Pancreas (tissue), 10 donors: ENCODE measurements at regions not wholly inside any gene's neighbourhood (a gene's known extent, or its start where the extent isn't known, plus 50 kb on each side); places are given as distances from the start of the nearest gene placed in this dataset.

Experiments used
- ATAC-seq, 4 donors: fragments of 200-7000 bp; cut with Tn5 transposase; one replicate each; pipeline versions ENCODE4 v1.8.0 to v1.9.1; 2020; ENCODE audit warnings: mild to moderate bottlenecking in 4 of 4, moderate library complexity in 4 of 4
- DNase-seq, 6 donors: peaks; one replicate each; pipeline ENCODE4 v3.0.0-alpha.2; 2020
- FAIRE-seq: peaks from 2 replicates; lab custom pipeline; 2012; peaks lifted over from hg19 to GRCh38; lab: Jason Lieb, UNC
- H3K27ac ChIP-seq, 4 donors: fragments of 200-600 bp; sonication (generic); 1 replicate in 3 of 4; 2 replicates in 1 of 4; pipeline versions ENCODE4 v1.5.0 to v1.8.0; 2020
- H3K27me3 ChIP-seq, 4 donors: fragments of 200-600 bp; one replicate each; pipeline ENCODE4 v1.8.0; 2021
- H3K36me3 ChIP-seq, 3 donors: fragments of 200-600 bp; sonication (generic) in 1 of 3; one replicate each; pipeline versions ENCODE4 v1.5.0 to v1.8.0; 2020 to 2021
- H3K4me1 ChIP-seq, 3 donors: fragments of 200-600 bp; one replicate each; pipeline ENCODE4 v1.8.0; 2021
- H3K4me3 ChIP-seq, 4 donors: fragments of 200-600 bp; sonication (generic) in 2 of 4; one replicate each; pipeline versions ENCODE4 v1.5.0 to v1.8.0; 2020 to 2021
- H3K9me3 ChIP-seq, 4 donors: fragments of 200-600 bp; one replicate each; pipeline ENCODE4 v1.8.0; 2021
- CTCF ChIP-seq, 4 donors: fragments of 200-600 bp; sonication (generic) in 3 of 4; IDR thresholded peaks; one replicate each; pipeline versions ENCODE4 v1.5.0 to v1.8.0; 2021; ENCODE audit warnings: antibody characterized with exemption in 4 of 4
- WGBS, 2 donors: extraction: QIAGEN DNeasy Blood & Tissue Kit; methylation state at CpG; one replicate each; pipeline ENCODE4 v1.1.7; 2013; 5-methylcytosine and 5-hydroxymethylcytosine counted together
- intact Hi-C, 3 donors: fragments of 100-400 bp; cut with DNase I; formaldehyde crosslinking; loops; one replicate each; pipeline versions ENCODE4 v1.11.1 to v1.14.2; 2022
- donor health status: healthy with polysubstance abuse.
- donor health status: DM: no; HTN: no; CAD: no; lungs with moderate emphysema.
- donor health status: DM: no; HTN: no; CAD: no.
- donor health status: control.
- donor health status: control.
- donor health status: Bipolar disorder and iron deficiency.
- donor health status: DM: yes; HTN: yes; CAD: no.
- donor health status: DM: no; HTN: no; CAD: no.
- donor health status: DM: no; HTN: no; CAD: no.
- donor health status: DM: yes; HTN: yes; CAD: no.

DNA sequence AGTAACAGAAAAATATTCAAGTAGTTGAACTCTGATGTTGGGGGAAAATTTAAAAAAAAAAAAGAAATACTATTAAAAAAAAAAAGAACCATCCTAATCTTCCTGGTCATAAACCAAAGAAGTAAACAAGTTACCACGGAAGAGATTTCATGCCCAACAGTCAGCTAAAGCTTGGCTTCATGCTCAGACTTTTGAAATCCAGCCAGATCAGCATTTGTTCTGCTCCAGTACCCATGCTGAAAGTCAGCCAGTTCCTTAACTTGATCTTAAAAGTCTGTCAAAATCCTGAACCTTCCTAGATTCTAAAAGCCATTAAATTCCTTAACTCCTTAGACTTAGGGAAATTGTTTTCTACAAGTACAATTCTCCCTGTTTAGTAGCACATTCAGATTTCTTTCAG is 908.7 kb upstream of the CDH9 start:
- Histone ChIP-seq H3K36me3 (no peaks in the 10 kb centered on the region), H3K27me3 (no peaks in the 10 kb centered on the region), H3K9me3 (no peaks in the 10 kb centered on the region), H3K4me3 (no peak overlapping the region), H3K27ac (no peak overlapping the region), H3K4me1 (no peaks in the 10 kb centered on the region)
- FAIRE-seq (no peak), ATAC-seq (no peak), DNase-seq (no peak)
- no peak for TF ChIP-seq CTCF (IDR thresholded peaks at IDR 0.05)
- WGBS, 2 donors = 7 to 9% methylated on average over 1 of the region's 1 CpG
- intact Hi-C loops = no loop called here

- Histone ChIP-seq H3K27me3 (no peaks in the 10 kb centered on the region), H3K36me3 (no peaks in the 10 kb centered on the region), H3K4me1 (no peaks in the 10 kb centered on the region), H3K27ac (no peak overlapping the region), H3K9me3 (no peaks in the 10 kb centered on the region), H3K4me3 (no peak overlapping the region)
- DNase-seq (no peak), ATAC-seq (no peak), FAIRE-seq (no peak)
- 66 to 80% methylated on average over 3 of the region's 3 CpGs for WGBS, 2 donors
- no peak for TF ChIP-seq CTCF (IDR thresholded peaks at IDR 0.05)
- intact Hi-C loops = no loop called here
Measured at GRCh38 chr5:27944471-27944870, 906.1 kb upstream of the CDH9 start.

DNA sequence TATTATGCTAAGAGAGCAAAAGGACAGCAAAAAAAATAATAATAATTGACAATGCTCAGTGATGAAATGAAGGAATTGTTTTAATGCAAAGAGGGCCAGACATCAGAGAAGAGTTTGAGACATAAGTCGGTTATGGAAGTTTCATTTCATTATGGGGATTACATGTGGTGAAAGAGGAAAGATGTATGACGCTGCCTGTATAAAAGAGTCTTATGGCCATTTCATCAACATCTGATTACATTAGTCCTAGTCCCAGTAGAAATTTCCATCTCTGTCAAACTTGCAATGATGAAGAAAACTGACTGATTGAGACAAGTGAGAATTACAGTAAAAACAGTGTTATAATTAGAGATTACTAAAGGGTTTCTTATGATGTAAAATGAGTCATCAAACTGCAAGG is 900.6 kb upstream of the CDH9 start:
- H3K9me3 ChIP-seq = no peaks in the 10 kb centered on the region
- 66 to 75% methylated on average over 2 of the region's 2 CpGs for WGBS, 2 donors
- intact Hi-C loops = no loop called here
- ATAC-seq (no peak), FAIRE-seq (no peak), DNase-seq (no peak)
- H3K4me3 ChIP-seq = no peak overlapping the region
- no peak for TF ChIP-seq CTCF (IDR thresholded peaks at IDR 0.05)
- no peak overlapping the region for H3K27ac ChIP-seq
- H3K4me1 ChIP-seq = no peaks in the 10 kb centered on the region
- H3K36me3 ChIP-seq = no peaks in the 10 kb centered on the region
- no peaks in the 10 kb centered on the region for H3K27me3 ChIP-seq

DNA sequence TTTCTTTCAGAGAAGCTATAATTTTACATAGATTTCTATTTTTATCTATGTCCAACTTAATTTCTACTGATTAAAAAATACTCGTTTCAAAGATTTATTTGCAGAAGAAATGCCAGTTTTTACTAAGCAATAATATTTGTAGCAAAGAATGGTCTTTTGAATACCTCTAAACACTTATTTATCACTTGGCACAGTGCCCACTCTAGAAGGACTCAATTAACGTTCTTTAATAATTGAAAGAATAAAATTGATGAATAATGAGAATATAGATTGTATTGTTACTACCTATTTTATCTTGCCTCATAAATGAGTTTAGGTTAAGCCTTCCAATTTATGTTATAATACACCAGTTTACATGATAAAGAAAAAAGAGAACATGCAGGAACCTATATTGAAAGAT is 889.7 kb upstream of the CDH9 start:
- ATAC-seq = no peak

DNA sequence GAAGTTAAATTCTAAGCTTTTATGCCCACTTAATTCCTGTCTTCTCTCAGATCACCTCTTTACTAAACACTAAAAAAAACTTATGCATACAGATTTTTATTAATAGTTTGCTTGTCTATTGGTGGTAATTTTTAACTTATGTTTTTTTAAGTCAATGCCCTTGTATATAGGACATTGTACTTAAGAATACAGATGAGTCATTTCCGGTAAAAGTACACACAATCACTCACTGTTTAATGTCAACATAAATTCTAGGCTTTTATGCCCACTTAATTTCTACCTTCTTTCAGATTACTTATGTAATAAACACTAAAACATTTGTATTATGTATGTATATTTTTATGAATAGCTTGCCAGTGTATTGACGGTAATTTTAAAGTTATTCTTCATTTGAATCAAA is 872.8 kb upstream of the CDH9 start:
- no peaks in the 10 kb centered on the region for H3K9me3 ChIP-seq
- TF ChIP-seq CTCF (IDR thresholded peaks at IDR 0.05) = no peak
- FAIRE-seq (no peak), DNase-seq (no peak), ATAC-seq (no peak)
- peaks cover 0 to 8% (median 0%) of the 10 kb centered on the region in 3 donors for H3K4me1 ChIP-seq
- 52 to 80% methylated on average over 2 of the region's 2 CpGs for WGBS, 2 donors
- intact Hi-C loops = no loop called here
- H3K27me3 ChIP-seq = no peaks in the 10 kb centered on the region
- H3K27ac ChIP-seq = no peak overlapping the region
- no peaks in the 10 kb centered on the region for H3K36me3 ChIP-seq
- H3K4me3 ChIP-seq = no peak overlapping the region

More for the DNA sequence above, 889.7 kb upstream of the CDH9 start:
- Histone ChIP-seq H3K36me3 (no peaks in the 10 kb centered on the region), H3K27me3 (no peaks in the 10 kb centered on the region), H3K27ac (no peak overlapping the region), H3K9me3 (no peaks in the 10 kb centered on the region), H3K4me1 (no peaks in the 10 kb centered on the region), H3K4me3 (no peak overlapping the region)
- intact Hi-C loops = no loop called here
- no peak for TF ChIP-seq CTCF (IDR thresholded peaks at IDR 0.05)
- FAIRE-seq = no peak
- DNase-seq = no peak
- 43 to 49% methylated on average over 2 of the region's 2 CpGs for WGBS, 2 donors
